B cell (primary cell): ENCODE measurements at regions not wholly inside any gene's neighbourhood (a gene's known extent, or its start where the extent isn't known, plus 50 kb on each side); places are given as distances from the start of the nearest gene placed in this dataset.

ENCODE experiments used
- ATAC-seq: fragments of 200-7000 bp; cut with Tn5 transposase; one replicate; pipeline ENCODE4 v1.10.0; 2021; ENCODE audit warnings: low read depth, mild to moderate bottlenecking, moderate number of reproducible peaks, moderate library complexity
- CTCF ChIA-PET: fragments of 350-600 bp; sonication (Branson Sonifier 250); formaldehyde crosslinking; loops from one replicate; lab custom pipeline; 2021; ENCODE audit warnings: antibody characterized with exemption, inconsistent platforms; lab: Charles Lee
- POLR2A ChIA-PET: fragments of 350-600 bp; sonication (Branson Sonifier 250); formaldehyde crosslinking; loops from one replicate; lab custom pipeline; 2021; ENCODE audit warnings: antibody characterized with exemption; lab: Charles Lee
- DNase-seq: peaks from one replicate; pipeline ENCODE4 v3.0.0; 2013
- H2AFZ ChIP-seq: 2 replicates; pipeline ENCODE4 v1.6.1; 2012; ENCODE audit warnings: mild to moderate bottlenecking, low read depth, low read length; ENCODE audit not compliant: insufficient read depth, poor library complexity, severe bottlenecking
- H3K27ac ChIP-seq, 2 donors: 1 replicate in 1 of 2; 2 replicates in 1 of 2; pipeline ENCODE4 v1.5.1; 2012 to 2013; ENCODE audit warnings: low read length in 2 of 2, mild to moderate bottlenecking in 2 of 2, moderate library complexity in 1 of 2
- H3K27me3 ChIP-seq, 4 experiments: fragments of 200-600 bp in 1 of 4; sonication (generic) in 1 of 4; replicated peaks in 1 of 4; 1 replicate in 2 of 4; 2 replicates in 2 of 4; pipeline versions ENCODE4 v1.6.1 to v1.7.0; 2013 to 2016; ENCODE audit warnings: low read length in 3 of 4, mild to moderate bottlenecking in 2 of 4, mixed read lengths in 1 of 4, moderate library complexity in 1 of 4; ENCODE audit not compliant: insufficient read depth in 4 of 4, control insufficient read depth in 3 of 4; ENCODE audit errors: control extremely low read depth in 1 of 4
- H3K36me3 ChIP-seq, 2 experiments: replicated peaks in 1 of 2; 1 replicate in 1 of 2; 2 replicates in 1 of 2; pipeline versions ENCODE4 v1.6.1 to v1.7.1; 2013; ENCODE audit warnings: low read length in 1 of 2; ENCODE audit not compliant: insufficient read depth in 2 of 2, control insufficient read depth in 1 of 2; ENCODE audit errors: control extremely low read depth in 1 of 2, extremely low read depth in 1 of 2
- H3K4me1 ChIP-seq, 2 donors: fragments of 200-600 bp in 1 of 2; sonication (generic) in 1 of 2; 1 replicate in 1 of 2; 2 replicates in 1 of 2; pipeline versions ENCODE4 v1.5.1 to v1.6.1; 2013 to 2017; ENCODE audit warnings: low read length in 2 of 2; ENCODE audit not compliant: control insufficient read depth in 2 of 2, insufficient read depth in 2 of 2
- H3K4me2 ChIP-seq: replicated peaks from 2 replicates; pipeline ENCODE3; 2012; ENCODE audit warnings: mild to moderate bottlenecking, low read depth, low read length; ENCODE audit not compliant: poor library complexity, severe bottlenecking
- H3K4me3 ChIP-seq, 5 experiments: fragments of 200-600 bp in 1 of 5; sonication (generic) in 1 of 5; 1 replicate in 3 of 5; 2 replicates in 2 of 5; pipeline versions ENCODE4 v1.5.1 to v1.7.0; 2011 to 2016; ENCODE audit warnings: low read length in 4 of 5, mild to moderate bottlenecking in 4 of 5, low read depth in 2 of 5, control low read depth in 1 of 5, moderate library complexity in 1 of 5; ENCODE audit not compliant: insufficient read depth in 1 of 5; ENCODE audit errors: control extremely low read depth in 1 of 5, extremely low read depth in 1 of 5
- H3K79me2 ChIP-seq: fragments of 200-600 bp; sonication (generic); one replicate; pipeline ENCODE4 v1.6.0; 2016; ENCODE audit warnings: low read length; ENCODE audit not compliant: control insufficient read depth, insufficient read depth
- H3K9ac ChIP-seq: fragments of 200-600 bp; sonication (generic); 2 replicates; pipeline ENCODE4 v1.6.1; 2017; ENCODE audit warnings: mild to moderate bottlenecking, low read length, moderate library complexity
- H3K9me3 ChIP-seq, 3 donors: one replicate each; pipeline versions ENCODE4 v1.6.1 to v1.7.1; 2013; ENCODE audit warnings: low read length in 2 of 3; ENCODE audit not compliant: control insufficient read depth in 2 of 3, insufficient read depth in 1 of 3; ENCODE audit errors: control extremely low read depth in 1 of 3
- H4K20me1 ChIP-seq: 2 replicates; pipeline ENCODE4 v1.6.0; 2012; ENCODE audit warnings: mild to moderate bottlenecking, low read length; ENCODE audit not compliant: insufficient read depth, control insufficient read depth, poor library complexity, severe bottlenecking
- H3K27ac Mint-ChIP-seq: one replicate; pipeline ENCODE4 v1.8.0; 2021; ENCODE audit warnings: mixed read lengths
- H3K27me3 Mint-ChIP-seq: one replicate; pipeline ENCODE4 v1.8.0; 2021; ENCODE audit warnings: mixed read lengths
- H3K4me1 Mint-ChIP-seq: one replicate; pipeline ENCODE4 v1.8.0; 2021; ENCODE audit warnings: mixed read lengths
- H3K4me3 Mint-ChIP-seq: one replicate; pipeline ENCODE4 v1.8.0; 2021; ENCODE audit warnings: mixed read lengths
- H3K9me3 Mint-ChIP-seq: one replicate; pipeline ENCODE4 v1.8.0; 2022; ENCODE audit warnings: mixed read lengths; ENCODE audit not compliant: insufficient read depth
- EZH2 ChIP-seq: IDR thresholded peaks from 2 replicates; pipeline ENCODE4 v1.6.1; 2012; ENCODE audit warnings: borderline replicate concordance, low read depth, mild to moderate bottlenecking, moderate library complexity, low read length; ENCODE audit not compliant: insufficient read depth, poor library complexity, severe bottlenecking
- WGBS: methylation state at CpG from one replicate; pipeline ENCODE4 v1.1.5; 2013; ENCODE audit warnings: missing lambda C conversion rate; ENCODE audit not compliant: insufficient coverage; 5-methylcytosine and 5-hydroxymethylcytosine counted together
- intact Hi-C: fragments of 100-400 bp; cut with micrococcal nuclease; formaldehyde crosslinking; loops from one replicate; pipeline ENCODE4 v1.10.0; 2022
- TF ChIP-seq, protein P1 (sequence below): fragments of 200-600 bp; IDR thresholded peaks from one replicate; pipeline ENCODE4 v1.8.0; 2022; ENCODE audit warnings: antibody characterized with exemption, mild to moderate bottlenecking

- ATAC-seq (no peak), DNase-seq (no peak)
- Histone ChIP-seq H3K4me3 (no peak overlapping the region), H4K20me1 (no peaks in the 10 kb centered on the region), H2AFZ (peak overlapping the region; percentile 22), H3K9ac (no peak overlapping the region), H3K27me3 (no peaks in the 10 kb centered on the region), H3K27ac (no peak overlapping the region), H3K9me3 (peaks cover 6 to 14% (median 10%) of the 10 kb centered on the region in 3 donors), H3K36me3 (no peaks in the 10 kb centered on the region), H3K79me2 (no peaks in the 10 kb centered on the region), H3K4me2 (no peak overlapping the region), H3K4me1 (peaks cover 0 to 3% of the 10 kb centered on the region in 2 donors)
- peaks cover 12% of the 10 kb centered on the region for H3K9me3 Mint-ChIP-seq
- H3K4me1 Mint-ChIP-seq = peaks cover 4% of the 10 kb centered on the region
- ChIA-PET POLR2A (no interaction called here), CTCF (no interaction called here)
- no peak overlapping the region for H3K27ac Mint-ChIP-seq
- 73% methylated on average over 1 of the region's 2 CpGs for WGBS
- intact Hi-C loops = no loop called here
- H3K4me3 Mint-ChIP-seq = no peak overlapping the region
- H3K27me3 Mint-ChIP-seq = peaks cover 3% of the 10 kb centered on the region
- no peak for TF ChIP-seq EZH2
- TF ChIP-seq, protein P1, sequence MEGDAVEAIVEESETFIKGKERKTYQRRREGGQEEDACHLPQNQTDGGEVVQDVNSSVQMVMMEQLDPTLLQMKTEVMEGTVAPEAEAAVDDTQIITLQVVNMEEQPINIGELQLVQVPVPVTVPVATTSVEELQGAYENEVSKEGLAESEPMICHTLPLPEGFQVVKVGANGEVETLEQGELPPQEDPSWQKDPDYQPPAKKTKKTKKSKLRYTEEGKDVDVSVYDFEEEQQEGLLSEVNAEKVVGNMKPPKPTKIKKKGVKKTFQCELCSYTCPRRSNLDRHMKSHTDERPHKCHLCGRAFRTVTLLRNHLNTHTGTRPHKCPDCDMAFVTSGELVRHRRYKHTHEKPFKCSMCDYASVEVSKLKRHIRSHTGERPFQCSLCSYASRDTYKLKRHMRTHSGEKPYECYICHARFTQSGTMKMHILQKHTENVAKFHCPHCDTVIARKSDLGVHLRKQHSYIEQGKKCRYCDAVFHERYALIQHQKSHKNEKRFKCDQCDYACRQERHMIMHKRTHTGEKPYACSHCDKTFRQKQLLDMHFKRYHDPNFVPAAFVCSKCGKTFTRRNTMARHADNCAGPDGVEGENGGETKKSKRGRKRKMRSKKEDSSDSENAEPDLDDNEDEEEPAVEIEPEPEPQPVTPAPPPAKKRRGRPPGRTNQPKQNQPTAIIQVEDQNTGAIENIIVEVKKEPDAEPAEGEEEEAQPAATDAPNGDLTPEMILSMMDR = no peak
These were observed 50.3 kb upstream of the ATP13A3 start for GRCh38 chr3:194536871-194537637.
